A673 (cell line): ENCODE measurements at regions not wholly inside any gene's neighbourhood (a gene's known extent, or its start where the extent isn't known, plus 50 kb on each side); places are given as distances from the start of the nearest gene placed in this dataset.

Experiments used
- BruUV-seq: library from RNA; stranded (reverse); fragments of 400-500 nt; replicated peaks from 2 replicates; lab custom pipeline; 2021; lab: Mats Ljungman, UMichigan
- CTCF ChIA-PET: fragments of 300-600 bp; sonication (Branson Sonifier 250); formaldehyde crosslinking; loops from one replicate; lab custom pipeline; 2022; ENCODE audit warnings: antibody characterized with exemption; lab: Charles Lee
- POLR2A ChIA-PET: fragments of 300-600 bp; sonication (Branson Sonifier 250); formaldehyde crosslinking; loops from one replicate; lab custom pipeline; 2022; ENCODE audit warnings: antibody characterized with exemption; ENCODE audit not compliant: low non-redundant PET; lab: Charles Lee
- DNase-seq: peaks from one replicate; pipeline ENCODE4 v3.0.0-alpha.2; 2015; ENCODE audit warnings: low spot score
- H3K27ac ChIP-seq: fragments of 200-600 bp; sonication (generic); 2 replicates; pipeline ENCODE4 v1.5.1; 2016; ENCODE audit warnings: mixed run types, low read depth, mild to moderate bottlenecking, mixed read lengths, antibody characterized with exemption, low read length; ENCODE audit not compliant: poor library complexity, severe bottlenecking
- H3K27me3 ChIP-seq: fragments of 200-600 bp; sonication (generic); replicated peaks from 2 replicates; pipeline ENCODE4 v1.6.1; 2017; ENCODE audit warnings: mixed run types, low read depth, mild to moderate bottlenecking, mixed read lengths, antibody characterized with exemption, low read length; ENCODE audit not compliant: insufficient read depth, poor library complexity
- H3K36me3 ChIP-seq: fragments of 200-600 bp; sonication (generic); 2 replicates; pipeline ENCODE4 v1.6.1; 2016; ENCODE audit warnings: mixed run types, mild to moderate bottlenecking, mixed read lengths, antibody characterized with exemption, low read length; ENCODE audit not compliant: insufficient read depth, poor library complexity, severe bottlenecking
- H3K4me1 ChIP-seq: fragments of 200-600 bp; sonication (generic); 2 replicates; pipeline ENCODE4 v1.6.1; 2017; ENCODE audit warnings: mixed run types, mild to moderate bottlenecking, mixed read lengths, antibody characterized with exemption, low read length; ENCODE audit not compliant: insufficient read depth, poor library complexity, severe bottlenecking
- H3K4me3 ChIP-seq: fragments of 200-600 bp; sonication (generic); 2 replicates; pipeline ENCODE4 v1.5.1; 2016; ENCODE audit warnings: low read depth, mixed run types, mild to moderate bottlenecking, mixed read lengths, low read length; ENCODE audit not compliant: poor library complexity, severe bottlenecking
- H3K9me3 ChIP-seq: fragments of 200-600 bp; sonication (generic); 2 replicates; pipeline ENCODE4 v1.6.1; 2016; ENCODE audit warnings: mixed run types, low read depth, mild to moderate bottlenecking, mixed read lengths, antibody characterized with exemption, low read length; ENCODE audit not compliant: poor library complexity, severe bottlenecking
- CTCF ChIP-seq: fragments of 300-800, 200-600 bp; sonication (generic); conservative IDR thresholded peaks from 2 replicates; pipeline ENCODE4 v1.5.1; 2017; ENCODE audit warnings: low read depth, mild to moderate bottlenecking, antibody characterized with exemption, low read length, moderate library complexity, mixed read lengths
- EZH2 ChIP-seq: fragments of 200-600 bp; sonication (generic); IDR thresholded peaks from 2 replicates; pipeline ENCODE4 v1.6.1; 2017; ENCODE audit warnings: borderline replicate concordance, low read depth, mild to moderate bottlenecking, mixed read lengths, antibody characterized with exemption, low read length; ENCODE audit not compliant: poor library complexity, severe bottlenecking
- intact Hi-C: fragments of 100-400 bp; cut with micrococcal nuclease; formaldehyde crosslinking; loops from one replicate; pipeline ENCODE4 v1.10.0; 2022; ENCODE audit not compliant: unreplicated experiment

GRCh38 chr3:141684758-141685157 lies 53.3 kb upstream of the RNF7 start:
- CTCF ChIA-PET = no interaction called here
- H3K9me3 ChIP-seq = no peaks in the 10 kb centered on the region

DNA sequence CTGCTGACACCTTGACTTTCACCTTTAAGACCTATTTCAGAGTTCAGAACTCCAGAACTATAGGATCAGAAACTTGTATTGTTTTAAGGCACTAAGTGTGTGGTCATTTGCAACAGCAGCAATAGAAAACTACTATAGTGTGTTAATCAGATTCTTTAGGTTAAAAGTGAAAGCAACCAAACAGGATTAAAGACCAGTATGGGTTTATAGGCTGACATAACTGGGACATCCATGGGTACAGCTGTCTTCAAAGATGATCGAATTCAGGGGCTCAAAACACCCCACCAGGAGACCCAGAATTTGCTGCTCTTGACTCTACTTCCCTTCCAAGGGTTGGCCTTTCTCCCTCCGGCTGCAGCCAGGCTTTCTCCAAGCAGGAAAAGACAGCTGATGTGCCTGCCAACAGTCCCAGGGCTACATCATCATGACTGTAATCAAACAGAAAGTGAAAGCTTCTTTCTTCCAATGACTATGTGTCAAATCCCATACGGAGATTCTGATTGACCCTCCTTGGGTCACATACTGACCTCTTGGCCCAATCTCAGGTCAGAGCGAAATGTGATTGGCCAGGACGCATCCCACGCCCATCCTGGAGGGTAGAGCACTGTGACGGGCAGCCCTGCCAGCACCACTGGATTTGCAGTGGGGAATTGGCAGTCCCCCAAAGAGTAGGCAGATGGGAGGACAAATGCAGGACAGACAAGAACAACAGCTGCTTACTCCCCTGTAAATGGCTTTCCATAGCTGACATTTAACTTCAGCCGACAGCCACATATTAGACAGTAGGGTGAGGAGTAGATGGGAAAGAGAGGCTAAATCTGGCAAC lies 51.4 kb upstream of the RNF7 start:
- Histone ChIP-seq H3K27me3 (no peaks in the 10 kb centered on the region), H3K4me3 (peak overlapping the region; percentile 6), H3K27ac (no peak overlapping the region), H3K4me1 (peaks cover 3% of the 10 kb centered on the region), H3K36me3 (no peaks in the 10 kb centered on the region), H3K9me3 (no peaks in the 10 kb centered on the region)
- no TSS peak for BruUV-seq
- DNase-seq = peak; percentile 25
- TF ChIP-seq EZH2 = no peak
- no peak for TF ChIP-seq CTCF
- CTCF ChIA-PET = no interaction called here
- POLR2A ChIA-PET = no interaction called here
- intact Hi-C loops = no loop called here

More at GRCh38 chr3:141684758-141685157, 53.3 kb upstream of the RNF7 start:
- H3K27ac ChIP-seq = no peak overlapping the region
- no peak overlapping the region for H3K4me3 ChIP-seq
- no peaks in the 10 kb centered on the region for H3K36me3 ChIP-seq
- TF ChIP-seq EZH2 = no peak
- no peak for TF ChIP-seq CTCF
- DNase-seq = no peak
- peaks cover 16% of the 10 kb centered on the region for H3K4me1 ChIP-seq
- POLR2A ChIA-PET = no interaction called here
- BruUV-seq = no TSS peak
- no peaks in the 10 kb centered on the region for H3K27me3 ChIP-seq
- intact Hi-C loops = no loop called here
